ENCODE measurements at regions not wholly inside any gene's neighbourhood (a gene's known extent, or its start where the extent isn't known, plus 50 kb on each side); places are given as distances from the start of the nearest gene placed in this dataset.

GRCh38 chr22:44549701-44550100 lies 51.7 kb upstream of the RTL6 start:
- TF ChIP-seq SIN3A (IDR thresholded peaks at IDR 0.05; ENCODE audit: borderline replicate concordance, insufficient read depth, low read length) (no peak), POLR2AphosphoS5 (IDR thresholded peaks at IDR 0.05; ENCODE audit: low read depth, low read length) (no peak), TAF1 (IDR thresholded peaks at IDR 0.05; ENCODE audit: borderline replicate concordance, insufficient read depth, low read length) (no peak), REST (IDR thresholded peaks at IDR 0.05; ENCODE audit: insufficient read depth in 1 of 2, low read depth in 2 of 2, low read length in 2 of 2) (no peak), FOXP2 (optimal IDR thresholded peaks at IDR 0.05; ENCODE audit: borderline replicate concordance, extremely low read depth, extremely low read length, insufficient read depth) (no peak)

GRCh38 chr22:44548981-44549380 lies 50.9 kb upstream of the RTL6 start:
- TF ChIP-seq TAF1 (IDR thresholded peaks at IDR 0.05; ENCODE audit: borderline replicate concordance, insufficient read depth, low read length) (no peak), REST (IDR thresholded peaks at IDR 0.05; ENCODE audit: insufficient read depth in 1 of 2, low read depth in 2 of 2, low read length in 2 of 2) (no peak), FOXP2 (optimal IDR thresholded peaks at IDR 0.05; ENCODE audit: borderline replicate concordance, extremely low read depth, extremely low read length, insufficient read depth) (no peak), POLR2AphosphoS5 (IDR thresholded peaks at IDR 0.05; ENCODE audit: low read depth, low read length) (no peak), SIN3A (IDR thresholded peaks at IDR 0.05; ENCODE audit: borderline replicate concordance, insufficient read depth, low read length) (no peak)

All from PFSK-1 (cell line).